HEK293 (cell line): ENCODE measurements at regions not wholly inside any gene's neighbourhood (a gene's known extent, or its start where the extent isn't known, plus 50 kb on each side); places are given as distances from the start of the nearest gene placed in this dataset.

ENCODE experiments used
- KLF8 ChIP-seq: fragments of 450-650 bp; formaldehyde crosslinking; IDR thresholded peaks from 2 replicates; pipeline ENCODE4 v1.5.1; 2016; ENCODE audit warnings: missing biosample characterization, missing genetic modification characterization
- RBAK ChIP-seq: fragments of 450-650 bp; formaldehyde crosslinking; IDR thresholded peaks from 2 replicates; pipeline ENCODE4 v1.5.1; 2016; ENCODE audit warnings: missing biosample characterization, missing genetic modification characterization
- SCRT1 ChIP-seq: fragments of 450-650 bp; formaldehyde crosslinking; IDR thresholded peaks from 2 replicates; pipeline ENCODE4 v1.5.1; 2016; ENCODE audit warnings: missing biosample characterization, missing genetic modification characterization, borderline replicate concordance
- YY1 ChIP-seq: fragments of 450-650 bp; formaldehyde crosslinking; IDR thresholded peaks from 2 replicates; pipeline ENCODE4 v1.5.1; 2018; ENCODE audit warnings: missing biosample characterization, missing genetic modification characterization
- ZNF140 ChIP-seq: fragments of 450-650 bp; formaldehyde crosslinking; IDR thresholded peaks from 2 replicates; pipeline ENCODE4 v1.5.1; 2016; ENCODE audit warnings: missing biosample characterization, missing genetic modification characterization
- ZNF223 ChIP-seq: fragments of 450-650 bp; formaldehyde crosslinking; IDR thresholded peaks from 2 replicates; pipeline ENCODE4 v1.5.1; 2016; ENCODE audit warnings: missing biosample characterization, missing genetic modification characterization
- ZNF24 ChIP-seq: fragments of 450-650 bp; formaldehyde crosslinking; IDR thresholded peaks from 2 replicates; pipeline ENCODE4 v1.5.1; 2016; ENCODE audit warnings: missing biosample characterization, missing genetic modification characterization
- ZNF48 ChIP-seq: fragments of 450-650 bp; formaldehyde crosslinking; IDR thresholded peaks from 2 replicates; pipeline ENCODE4 v1.5.1; 2016; ENCODE audit warnings: missing biosample characterization, missing genetic modification characterization
- TF ChIP-seq, protein P1 (sequence below): fragments of 450-650 bp; formaldehyde crosslinking; IDR thresholded peaks from 2 replicates; pipeline ENCODE4 v1.5.1; 2016; ENCODE audit warnings: missing biosample characterization, missing genetic modification characterization
- TF ChIP-seq, protein P2 (sequence below): fragments of 450-650 bp; formaldehyde crosslinking; IDR thresholded peaks from 2 replicates; pipeline ENCODE4 v1.5.1; 2016; ENCODE audit warnings: missing biosample characterization, missing genetic modification characterization
- TF ChIP-seq, protein P3 (sequence below): fragments of 450-650 bp; formaldehyde crosslinking; IDR thresholded peaks from 2 replicates; pipeline ENCODE4 v1.5.1; 2016; ENCODE audit warnings: missing biosample characterization, missing genetic modification characterization
- TF ChIP-seq, protein P4 (sequence below): fragments of 450-650 bp; formaldehyde crosslinking; IDR thresholded peaks from 2 replicates; pipeline ENCODE4 v1.5.1; 2016; ENCODE audit warnings: missing biosample characterization, missing genetic modification characterization
- TF ChIP-seq, protein P5 (sequence below): fragments of 450-650 bp; formaldehyde crosslinking; IDR thresholded peaks from 2 replicates; pipeline ENCODE4 v1.5.1; 2017; ENCODE audit warnings: missing biosample characterization, missing genetic modification characterization

DNA sequence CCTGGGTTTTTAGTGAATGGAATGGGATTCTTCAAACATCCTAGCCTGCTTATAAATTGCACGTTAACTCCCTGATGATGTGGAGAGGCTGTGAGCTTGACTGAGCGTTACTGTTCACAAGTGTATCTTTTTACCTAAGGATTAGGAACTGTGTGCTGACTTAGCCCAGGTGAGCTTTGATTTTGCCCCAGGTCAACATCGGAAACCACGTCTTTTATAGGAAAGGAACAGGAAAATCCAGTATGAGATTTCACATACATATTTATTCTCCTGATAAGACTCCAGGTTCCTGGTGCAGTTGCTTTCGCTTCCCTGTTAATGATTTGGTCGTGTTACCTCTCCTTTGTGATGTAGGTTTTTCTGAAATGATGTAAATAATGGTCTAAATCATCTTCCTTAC, 103.2 kb upstream of the BASP1 start:
- TF ChIP-seq ZNF140 (tag by site-specific recombination) (no peak), SCRT1 (tag by site-specific recombination) (no peak), YY1 (no peak), ZNF48 (no peak), RBAK (tag by site-specific recombination) (no peak), KLF8 (tag by site-specific recombination) (no peak), ZNF223 (tag by site-specific recombination) (no peak), ZNF24 (tag by site-specific recombination) (no peak)
- TF ChIP-seq, protein P1, sequence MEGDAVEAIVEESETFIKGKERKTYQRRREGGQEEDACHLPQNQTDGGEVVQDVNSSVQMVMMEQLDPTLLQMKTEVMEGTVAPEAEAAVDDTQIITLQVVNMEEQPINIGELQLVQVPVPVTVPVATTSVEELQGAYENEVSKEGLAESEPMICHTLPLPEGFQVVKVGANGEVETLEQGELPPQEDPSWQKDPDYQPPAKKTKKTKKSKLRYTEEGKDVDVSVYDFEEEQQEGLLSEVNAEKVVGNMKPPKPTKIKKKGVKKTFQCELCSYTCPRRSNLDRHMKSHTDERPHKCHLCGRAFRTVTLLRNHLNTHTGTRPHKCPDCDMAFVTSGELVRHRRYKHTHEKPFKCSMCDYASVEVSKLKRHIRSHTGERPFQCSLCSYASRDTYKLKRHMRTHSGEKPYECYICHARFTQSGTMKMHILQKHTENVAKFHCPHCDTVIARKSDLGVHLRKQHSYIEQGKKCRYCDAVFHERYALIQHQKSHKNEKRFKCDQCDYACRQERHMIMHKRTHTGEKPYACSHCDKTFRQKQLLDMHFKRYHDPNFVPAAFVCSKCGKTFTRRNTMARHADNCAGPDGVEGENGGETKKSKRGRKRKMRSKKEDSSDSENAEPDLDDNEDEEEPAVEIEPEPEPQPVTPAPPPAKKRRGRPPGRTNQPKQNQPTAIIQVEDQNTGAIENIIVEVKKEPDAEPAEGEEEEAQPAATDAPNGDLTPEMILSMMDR (tag by site-specific recombination), result no peak
- TF ChIP-seq, protein P2, sequence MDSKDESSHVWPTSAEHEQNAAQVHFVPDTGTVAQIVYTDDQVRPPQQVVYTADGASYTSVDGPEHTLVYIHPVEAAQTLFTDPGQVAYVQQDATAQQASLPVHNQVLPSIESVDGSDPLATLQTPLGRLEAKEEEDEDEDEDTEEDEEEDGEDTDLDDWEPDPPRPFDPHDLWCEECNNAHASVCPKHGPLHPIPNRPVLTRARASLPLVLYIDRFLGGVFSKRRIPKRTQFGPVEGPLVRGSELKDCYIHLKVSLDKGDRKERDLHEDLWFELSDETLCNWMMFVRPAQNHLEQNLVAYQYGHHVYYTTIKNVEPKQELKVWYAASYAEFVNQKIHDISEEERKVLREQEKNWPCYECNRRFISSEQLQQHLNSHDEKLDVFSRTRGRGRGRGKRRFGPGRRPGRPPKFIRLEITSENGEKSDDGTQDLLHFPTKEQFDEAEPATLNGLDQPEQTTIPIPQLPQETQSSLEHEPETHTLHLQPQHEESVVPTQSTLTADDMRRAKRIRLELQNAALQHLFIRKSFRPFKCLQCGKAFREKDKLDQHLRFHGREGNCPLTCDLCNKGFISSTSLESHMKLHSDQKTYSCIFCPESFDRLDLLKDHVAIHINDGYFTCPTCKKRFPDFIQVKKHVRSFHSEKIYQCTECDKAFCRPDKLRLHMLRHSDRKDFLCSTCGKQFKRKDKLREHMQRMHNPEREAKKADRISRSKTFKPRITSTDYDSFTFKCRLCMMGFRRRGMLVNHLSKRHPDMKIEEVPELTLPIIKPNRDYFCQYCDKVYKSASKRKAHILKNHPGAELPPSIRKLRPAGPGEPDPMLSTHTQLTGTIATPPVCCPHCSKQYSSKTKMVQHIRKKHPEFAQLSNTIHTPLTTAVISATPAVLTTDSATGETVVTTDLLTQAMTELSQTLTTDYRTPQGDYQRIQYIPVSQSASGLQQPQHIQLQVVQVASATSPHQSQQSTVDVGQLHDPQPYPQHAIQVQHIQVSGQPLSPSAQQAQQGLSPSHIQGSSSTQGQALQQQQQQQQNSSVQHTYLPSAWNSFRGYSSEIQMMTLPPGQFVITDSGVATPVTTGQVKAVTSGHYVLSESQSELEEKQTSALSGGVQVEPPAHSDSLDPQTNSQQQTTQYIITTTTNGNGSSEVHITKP, result no peak
- TF ChIP-seq, protein P3, sequence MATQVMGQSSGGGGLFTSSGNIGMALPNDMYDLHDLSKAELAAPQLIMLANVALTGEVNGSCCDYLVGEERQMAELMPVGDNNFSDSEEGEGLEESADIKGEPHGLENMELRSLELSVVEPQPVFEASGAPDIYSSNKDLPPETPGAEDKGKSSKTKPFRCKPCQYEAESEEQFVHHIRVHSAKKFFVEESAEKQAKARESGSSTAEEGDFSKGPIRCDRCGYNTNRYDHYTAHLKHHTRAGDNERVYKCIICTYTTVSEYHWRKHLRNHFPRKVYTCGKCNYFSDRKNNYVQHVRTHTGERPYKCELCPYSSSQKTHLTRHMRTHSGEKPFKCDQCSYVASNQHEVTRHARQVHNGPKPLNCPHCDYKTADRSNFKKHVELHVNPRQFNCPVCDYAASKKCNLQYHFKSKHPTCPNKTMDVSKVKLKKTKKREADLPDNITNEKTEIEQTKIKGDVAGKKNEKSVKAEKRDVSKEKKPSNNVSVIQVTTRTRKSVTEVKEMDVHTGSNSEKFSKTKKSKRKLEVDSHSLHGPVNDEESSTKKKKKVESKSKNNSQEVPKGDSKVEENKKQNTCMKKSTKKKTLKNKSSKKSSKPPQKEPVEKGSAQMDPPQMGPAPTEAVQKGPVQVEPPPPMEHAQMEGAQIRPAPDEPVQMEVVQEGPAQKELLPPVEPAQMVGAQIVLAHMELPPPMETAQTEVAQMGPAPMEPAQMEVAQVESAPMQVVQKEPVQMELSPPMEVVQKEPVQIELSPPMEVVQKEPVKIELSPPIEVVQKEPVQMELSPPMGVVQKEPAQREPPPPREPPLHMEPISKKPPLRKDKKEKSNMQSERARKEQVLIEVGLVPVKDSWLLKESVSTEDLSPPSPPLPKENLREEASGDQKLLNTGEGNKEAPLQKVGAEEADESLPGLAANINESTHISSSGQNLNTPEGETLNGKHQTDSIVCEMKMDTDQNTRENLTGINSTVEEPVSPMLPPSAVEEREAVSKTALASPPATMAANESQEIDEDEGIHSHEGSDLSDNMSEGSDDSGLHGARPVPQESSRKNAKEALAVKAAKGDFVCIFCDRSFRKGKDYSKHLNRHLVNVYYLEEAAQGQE (tag by site-specific recombination), result no peak
- TF ChIP-seq, protein P4, sequence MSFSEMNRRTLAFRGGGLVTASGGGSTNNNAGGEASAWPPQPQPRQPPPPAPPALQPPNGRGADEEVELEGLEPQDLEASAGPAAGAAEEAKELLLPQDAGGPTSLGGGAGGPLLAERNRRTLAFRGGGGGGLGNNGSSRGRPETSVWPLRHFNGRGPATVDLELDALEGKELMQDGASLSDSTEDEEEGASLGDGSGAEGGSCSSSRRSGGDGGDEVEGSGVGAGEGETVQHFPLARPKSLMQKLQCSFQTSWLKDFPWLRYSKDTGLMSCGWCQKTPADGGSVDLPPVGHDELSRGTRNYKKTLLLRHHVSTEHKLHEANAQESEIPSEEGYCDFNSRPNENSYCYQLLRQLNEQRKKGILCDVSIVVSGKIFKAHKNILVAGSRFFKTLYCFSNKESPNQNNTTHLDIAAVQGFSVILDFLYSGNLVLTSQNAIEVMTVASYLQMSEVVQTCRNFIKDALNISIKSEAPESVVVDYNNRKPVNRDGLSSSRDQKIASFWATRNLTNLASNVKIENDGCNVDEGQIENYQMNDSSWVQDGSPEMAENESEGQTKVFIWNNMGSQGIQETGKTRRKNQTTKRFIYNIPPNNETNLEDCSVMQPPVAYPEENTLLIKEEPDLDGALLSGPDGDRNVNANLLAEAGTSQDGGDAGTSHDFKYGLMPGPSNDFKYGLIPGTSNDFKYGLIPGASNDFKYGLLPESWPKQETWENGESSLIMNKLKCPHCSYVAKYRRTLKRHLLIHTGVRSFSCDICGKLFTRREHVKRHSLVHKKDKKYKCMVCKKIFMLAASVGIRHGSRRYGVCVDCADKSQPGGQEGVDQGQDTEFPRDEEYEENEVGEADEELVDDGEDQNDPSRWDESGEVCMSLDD, result no peak
- TF ChIP-seq, protein P5, sequence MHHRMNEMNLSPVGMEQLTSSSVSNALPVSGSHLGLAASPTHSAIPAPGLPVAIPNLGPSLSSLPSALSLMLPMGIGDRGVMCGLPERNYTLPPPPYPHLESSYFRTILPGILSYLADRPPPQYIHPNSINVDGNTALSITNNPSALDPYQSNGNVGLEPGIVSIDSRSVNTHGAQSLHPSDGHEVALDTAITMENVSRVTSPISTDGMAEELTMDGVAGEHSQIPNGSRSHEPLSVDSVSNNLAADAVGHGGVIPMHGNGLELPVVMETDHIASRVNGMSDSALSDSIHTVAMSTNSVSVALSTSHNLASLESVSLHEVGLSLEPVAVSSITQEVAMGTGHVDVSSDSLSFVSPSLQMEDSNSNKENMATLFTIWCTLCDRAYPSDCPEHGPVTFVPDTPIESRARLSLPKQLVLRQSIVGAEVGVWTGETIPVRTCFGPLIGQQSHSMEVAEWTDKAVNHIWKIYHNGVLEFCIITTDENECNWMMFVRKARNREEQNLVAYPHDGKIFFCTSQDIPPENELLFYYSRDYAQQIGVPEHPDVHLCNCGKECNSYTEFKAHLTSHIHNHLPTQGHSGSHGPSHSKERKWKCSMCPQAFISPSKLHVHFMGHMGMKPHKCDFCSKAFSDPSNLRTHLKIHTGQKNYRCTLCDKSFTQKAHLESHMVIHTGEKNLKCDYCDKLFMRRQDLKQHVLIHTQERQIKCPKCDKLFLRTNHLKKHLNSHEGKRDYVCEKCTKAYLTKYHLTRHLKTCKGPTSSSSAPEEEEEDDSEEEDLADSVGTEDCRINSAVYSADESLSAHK (tag by site-specific recombination), result no peak
